ENCODE measurements at regions not wholly inside any gene's neighbourhood (a gene's known extent, or its start where the extent isn't known, plus 50 kb on each side); places are given as distances from the start of the nearest gene placed in this dataset.

GRCh38 chrX:110989447-110989846 lies 106.5 kb upstream of the PAK3 start:
- TF ChIP-seq TAF1 (IDR thresholded peaks at IDR 0.05; ENCODE audit: low read depth, low read length), result no peak
- no peak for TF ChIP-seq POLR2A (IDR thresholded peaks at IDR 0.05; ENCODE audit: low read depth, low read length)
- no peak for TF ChIP-seq POLR2AphosphoS5 (IDR thresholded peaks at IDR 0.05; ENCODE audit: low read depth, low read length)
- TF ChIP-seq PAX5 (IDR thresholded peaks at IDR 0.05; ENCODE audit: insufficient read depth, low read length, severe bottlenecking), result no peak
- TF ChIP-seq SPI1 (IDR thresholded peaks at IDR 0.05; ENCODE audit: low read depth, low read length), result no peak

Data from GM12891 (cell line).